K562 (cell line): ENCODE measurements at regions not wholly inside any gene's neighbourhood (a gene's known extent, or its start where the extent isn't known, plus 50 kb on each side); places are given as distances from the start of the nearest gene placed in this dataset.

ENCODE experiments used
- ATAC-seq: fragments of 200-7000 bp; cut with Tn5 transposase; 3 replicates; pipeline ENCODE4 v1.9.1; 2020; ENCODE audit warnings: moderate library complexity
- BruUV-seq: library from RNA; stranded (reverse); fragments of 400-500 nt; replicated peaks from 2 replicates; lab custom pipeline; 2021; lab: Mats Ljungman, UMichigan
- CTCF ChIA-PET: fragments of 300-600 bp; formaldehyde crosslinking; extraction: SDS; loops from one replicate; lab custom pipeline; 2021; ENCODE audit warnings: low intra/inter-chr PET ratio; lab: Yijun Ruan, JAX
- POLR2A ChIA-PET: fragments of 300-600, 350-650 bp; sonication (Branson Sonifier 250); formaldehyde crosslinking; extraction: SDS; loops from one replicate; lab custom pipeline; 2021; ENCODE audit warnings: antibody characterized with exemption, inconsistent platforms; lab: Yijun Ruan, JAX
- DNase-seq, 4 experiments: peaks; one replicate each; pipeline versions ENCODE4 v3.0.0 to v3.0.0-alpha.2; 2011 to 2018; ENCODE audit warnings: low spot score in 3 of 4, mixed read lengths in 3 of 4; ENCODE audit errors: extremely low read depth in 1 of 4
- FAIRE-seq: peaks from 2 replicates; lab custom pipeline; 2011; peaks lifted over from hg19 to GRCh38; lab: Jason Lieb, UNC
- H2AFZ ChIP-seq: 2 replicates; pipeline ENCODE4 v1.6.0; 2011; ENCODE audit warnings: low read depth, low read length, control low read depth, inconsistent platforms
- H3K27ac ChIP-seq: fragments of 200-600 bp; 3 replicates; pipeline ENCODE4 v1.8.0; 2011; ENCODE audit warnings: low read depth, mild to moderate bottlenecking, control low read depth, inconsistent platforms, low read length, moderate library complexity, mixed read lengths; ENCODE audit errors: extremely low read depth
- H3K27me3 ChIP-seq, 2 experiments: fragments of 300-600 bp in 1 of 2; 2 replicates in 1 of 2; 3 replicates in 1 of 2; pipeline versions ENCODE4 v1.6.0 to v1.8.0; 2011; ENCODE audit warnings: inconsistent platforms in 2 of 2, low read length in 2 of 2, mild to moderate bottlenecking in 1 of 2, mixed read lengths in 1 of 2, moderate library complexity in 1 of 2; ENCODE audit not compliant: control insufficient read depth in 2 of 2, insufficient read depth in 2 of 2
- H3K36me3 ChIP-seq: fragments of 300-600 bp; 3 replicates; pipeline ENCODE4 v1.8.0; 2011; ENCODE audit warnings: mild to moderate bottlenecking, low read length, inconsistent platforms; ENCODE audit not compliant: control insufficient read depth, insufficient read depth
- H3K4me1 ChIP-seq, 2 experiments: fragments of 200-600 bp in 1 of 2; replicated peaks in 1 of 2; 2 replicates in 1 of 2; 3 replicates in 1 of 2; pipeline versions ENCODE4 v1.5.1 to v1.8.0; 2011; ENCODE audit warnings: inconsistent platforms in 2 of 2, low read length in 2 of 2, mild to moderate bottlenecking in 1 of 2, mixed read lengths in 1 of 2, moderate library complexity in 1 of 2; ENCODE audit not compliant: control insufficient read depth in 2 of 2, insufficient read depth in 2 of 2
- H3K4me2 ChIP-seq: 2 replicates; pipeline ENCODE4 v1.6.1; 2011; ENCODE audit warnings: low read length, control low read depth, inconsistent platforms, mixed read lengths; ENCODE audit not compliant: insufficient read depth
- H3K4me3 ChIP-seq: fragments of 200-600 bp; sonication (generic), shearing (Covaris generic); 2 replicates; pipeline ENCODE4 v1.5.1; 2016; ENCODE audit warnings: control low read depth, inconsistent platforms
- H3K79me2 ChIP-seq: fragments of 200-600 bp; 3 replicates; pipeline ENCODE4 v1.8.0; 2011; ENCODE audit warnings: low read length, inconsistent platforms; ENCODE audit not compliant: control insufficient read depth, insufficient read depth
- H3K9ac ChIP-seq, 2 experiments: 2 replicates each; pipeline versions ENCODE4 v1.6.0 to v1.6.1; 2011; ENCODE audit warnings: low read depth in 2 of 2, low read length in 2 of 2, control low read depth in 1 of 2, inconsistent platforms in 1 of 2, mild to moderate bottlenecking in 1 of 2, mixed read lengths in 1 of 2; ENCODE audit not compliant: insufficient read depth in 1 of 2
- H3K9me1 ChIP-seq: one replicate; pipeline ENCODE4 v1.6.0; 2011; ENCODE audit warnings: inconsistent platforms, mild to moderate bottlenecking, low read length, moderate library complexity; ENCODE audit not compliant: control insufficient read depth, insufficient read depth
- H3K9me3 ChIP-seq: replicated peaks from 2 replicates; pipeline ENCODE4 v1.5.1; 2011; ENCODE audit warnings: low read depth, low read length, inconsistent platforms; ENCODE audit not compliant: control insufficient read depth, insufficient read depth
- H4K20me1 ChIP-seq: replicated peaks from 2 replicates; pipeline ENCODE4 v1.6.1; 2011; ENCODE audit warnings: low read length, inconsistent platforms, mixed read lengths; ENCODE audit not compliant: control insufficient read depth, insufficient read depth
- FUS ChIP-seq: fragments of 200-400 bp; formaldehyde crosslinking; optimal IDR thresholded peaks from 2 replicates; pipeline ENCODE3; 2017; ENCODE audit warnings: low read depth, low read length
- GTF3C2 ChIP-seq: IDR thresholded peaks from 3 replicates; pipeline ENCODE4 v1.6.1; 2011; ENCODE audit warnings: borderline replicate concordance, mild to moderate bottlenecking, moderate library complexity; ENCODE audit not compliant: insufficient read length; ENCODE audit errors: extremely low read depth
- NFXL1 ChIP-seq: fragments of 450-650 bp; formaldehyde crosslinking; IDR thresholded peaks from 2 replicates; pipeline ENCODE4 v1.4.0; 2021; ENCODE audit warnings: mild to moderate bottlenecking
- TAF7 ChIP-seq: fragments of 450-650 bp; IDR thresholded peaks from 2 replicates; pipeline ENCODE4 v1.6.1; 2016; ENCODE audit warnings: missing genetic modification characterization, missing compliant biosample characterization
- TFE3 ChIP-seq: fragments of 450-650 bp; formaldehyde crosslinking; IDR thresholded peaks from 2 replicates; pipeline ENCODE4 v1.4.0; 2020; ENCODE audit warnings: mild to moderate bottlenecking, mixed read lengths
- THAP12 ChIP-seq: fragments of 250-450 bp; sonication (Bioruptor Pico); IDR thresholded peaks from 2 replicates; pipeline ENCODE4 v1.9.0; 2021; ENCODE audit warnings: mild to moderate bottlenecking, inconsistent platforms
- ZBTB11 ChIP-seq, 3 experiments: fragments of 200-800 bp in 1 of 3; fragments of 250-450 bp in 1 of 3; fragments of 450-650 bp in 1 of 3; sonication (Bioruptor Pico) in 1 of 3; sonication (Bioruptor generic) in 1 of 3; formaldehyde crosslinking in 1 of 3; IDR thresholded peaks; 2 replicates each; pipeline versions ENCODE4 v1.6.1 to v1.8.0; 2016 to 2022; ENCODE audit warnings: mild to moderate bottlenecking in 2 of 3, missing genetic modification characterization in 2 of 3, missing compliant biosample characterization in 1 of 3, moderate library complexity in 1 of 3
- ZFP1 ChIP-seq: fragments of 450-650 bp; formaldehyde crosslinking; IDR thresholded peaks from 2 replicates; pipeline ENCODE4 v1.4.0; 2020; ENCODE audit warnings: mild to moderate bottlenecking, mixed read lengths
- ZNF449 ChIP-seq: fragments of 250-450 bp; sonication (Bioruptor Pico); IDR thresholded peaks from 2 replicates; pipeline ENCODE4 v1.8.0; 2022; ENCODE audit warnings: moderate library complexity, mild to moderate bottlenecking, inconsistent platforms
- ZNF707 ChIP-seq: fragments of 250-450 bp; sonication (Bioruptor Pico); conservative IDR thresholded peaks from 2 replicates; pipeline ENCODE4 v1.8.0; 2022; ENCODE audit warnings: inconsistent platforms, mild to moderate bottlenecking, moderate library complexity
- WGBS: fragments of 100-300 bp; shearing (Covaris generic); methylation state at CpG from one replicate; pipeline ENCODE4 v1.1.6; 2016; ENCODE audit warnings: low coverage, mixed read lengths; ENCODE audit not compliant: insufficient coverage; ENCODE audit errors: missing lambda C conversion rate; 5-methylcytosine and 5-hydroxymethylcytosine counted together
- in situ Hi-C: fragments of 300-500 bp; cut with MboI; formaldehyde crosslinking; loops from 4 replicates; pipeline ENCODE4 v1.15.0; 2018; ENCODE audit warnings: inconsistent platforms, mixed read lengths
- intact Hi-C: fragments of 100-400 bp; cut with micrococcal nuclease; formaldehyde crosslinking; loops from 2 replicates; pipeline ENCODE4 v1.14.2; 2022

GRCh38 chr3:86161493-86161892 is 829.5 kb downstream of the VGLL3 start:
- no peaks in the 10 kb centered on the region for H3K27me3 ChIP-seq
- H3K9me3 ChIP-seq = no peaks in the 10 kb centered on the region
- in situ Hi-C loops = no loop called here
- H3K4me3 ChIP-seq = no peak overlapping the region
- no peaks in the 10 kb centered on the region for H4K20me1 ChIP-seq
- H3K4me1 ChIP-seq = no peaks in the 10 kb centered on the region
- no peak overlapping the region for H2AFZ ChIP-seq
- no peak for DNase-seq
- 1% methylated on average over 7 of the region's 7 CpGs for WGBS
- H3K27ac ChIP-seq = no peak overlapping the region
- no peaks in the 10 kb centered on the region for H3K36me3 ChIP-seq
- no peaks in the 10 kb centered on the region for H3K79me2 ChIP-seq
- ChIA-PET CTCF (no interaction called here), POLR2A (no interaction called here)
- no peak for FAIRE-seq
- ATAC-seq = no peak
- no peak overlapping the region for H3K9ac ChIP-seq
- intact Hi-C loops = no loop called here
- no peaks in the 10 kb centered on the region for H3K9me1 ChIP-seq
- no peak overlapping the region for H3K4me2 ChIP-seq
- BruUV-seq = no TSS peak
- TF ChIP-seq ZBTB11 (CRISPR knock-in tag; IDR thresholded peaks at IDR 0.05) (no peak), TAF7 (no peak), ZNF707 (CRISPR knock-in tag) (no peak), ZNF449 (CRISPR knock-in tag) (no peak), FUS (no peak), TFE3 (CRISPR knock-in tag) (no peak), NFXL1 (CRISPR knock-in tag) (no peak), ZFP1 (CRISPR knock-in tag) (no peak), GTF3C2 (no peak), THAP12 (CRISPR knock-in tag) (no peak)
